AG09319 (cell line): ENCODE measurements at regions not wholly inside any gene's neighbourhood (a gene's known extent, or its start where the extent isn't known, plus 50 kb on each side); places are given as distances from the start of the nearest gene placed in this dataset.

Experiments used
- DNase-seq: peaks from one replicate; pipeline ENCODE4 v3.0.0-alpha.2; 2010; ENCODE audit warnings: low read depth; ENCODE audit errors: extremely low read depth
- CTCF ChIP-seq: IDR thresholded peaks from 2 replicates; pipeline ENCODE4 v1.5.1; 2011; ENCODE audit warnings: low read depth, mild to moderate bottlenecking, inconsistent platforms, low read length, moderate library complexity

- DNase-seq: no peak
- TF ChIP-seq CTCF: no peak
These were observed 362.6 kb downstream of the GASK1B start for GRCh38 chr4:157810137-157810774.

GRCh38 chr4:157808796-157809383 is 363.9 kb downstream of the GASK1B start:
- no peak for DNase-seq
- TF ChIP-seq CTCF: no peak

GRCh38 chr4:157806184-157806583 is 366.6 kb downstream of the GASK1B start:
- DNase-seq: no peak
- TF ChIP-seq CTCF: no peak

GRCh38 chr4:157804986-157805385 is 367.8 kb downstream of the GASK1B start:
- no peak for TF ChIP-seq CTCF
- no peak for DNase-seq

- no peak for DNase-seq
- TF ChIP-seq CTCF: no peak
These were observed 368.8 kb downstream of the GASK1B start for GRCh38 chr4:157803845-157804521.

GRCh38 chr4:157803421-157803820 is 369.4 kb downstream of the GASK1B start:
- no peak for DNase-seq
- no peak for TF ChIP-seq CTCF

- DNase-seq: no peak
- TF ChIP-seq CTCF: no peak
These were observed 377.3 kb downstream of the GASK1B start for GRCh38 chr4:157795495-157795894.
